ENCODE measurements at regions not wholly inside any gene's neighbourhood (a gene's known extent, or its start where the extent isn't known, plus 50 kb on each side); places are given as distances from the start of the nearest gene placed in this dataset.

GRCh38 chr4:141311246-141312204, 90.8 kb downstream of the ZNF330 start:
- Histone ChIP-seq H3K14ac (ENCODE audit: insufficient read length) (no peak overlapping the region), H3K23ac (ENCODE audit: insufficient read length) (no peak overlapping the region), H3K4ac (replicated peaks; ENCODE audit: insufficient read length, low read depth, low read length) (no peak overlapping the region), H4K91ac (replicated peaks; ENCODE audit: insufficient read length, low read length) (no peak overlapping the region), H2BK15ac (ENCODE audit: low read length) (no peak overlapping the region), H2AFZ (ENCODE audit: low read length) (no peak overlapping the region), H3K9me3 (ENCODE audit: insufficient read depth in 2 of 2, low read depth in 1 of 2, low read length in 1 of 2) (no peaks in the 10 kb centered on the region), H3K79me2 (ENCODE audit: control insufficient read depth in 1 of 2, insufficient read depth in 2 of 2, low read length in 2 of 2) (no peaks in the 10 kb centered on the region), H3K4me2 (ENCODE audit: insufficient read depth in 1 of 2, low read depth in 2 of 2, low read length in 2 of 2) (no peak overlapping the region), H4K5ac (ENCODE audit: insufficient read length, low read depth, low read length) (no peak overlapping the region), H2BK12ac (ENCODE audit: low read depth, low read length) (no peak overlapping the region), H3K36me3 (ENCODE audit: control insufficient read depth in 2 of 4, insufficient read depth in 4 of 4, low read length in 3 of 4) (no peaks in the 10 kb centered on the region; a peak in 1 of 8 replicates), H2BK5ac (ENCODE audit: low read depth, low read length) (no peak overlapping the region), H2BK120ac (replicated peaks; ENCODE audit: low read depth, low read length) (no peak overlapping the region), H2AK5ac (ENCODE audit: low read depth, low read length) (no peak overlapping the region), H2BK20ac (ENCODE audit: low read length) (no peak overlapping the region), H3K23me2 (ENCODE audit: low read depth, low read length) (no peaks in the 10 kb centered on the region), H4K8ac (ENCODE audit: extremely low read depth, insufficient read depth, low read length) (no peak overlapping the region; the same call in 1 of the 2 replicates), H3K4me3 (ENCODE audit: extremely low read depth in 1 of 4, insufficient read depth in 2 of 4, low read depth in 3 of 4, low read length in 4 of 4) (no peak overlapping the region), H3K4me1 (replicated peaks in 1 of 4; ENCODE audit: control insufficient read depth in 3 of 4, insufficient read depth in 4 of 4, low read length in 3 of 4) (no peaks in the 10 kb centered on the region), H3K18ac (ENCODE audit: extremely low read depth, low read length) (no peak overlapping the region), H4K20me1 (replicated peaks in 1 of 2; ENCODE audit: control insufficient read depth in 1 of 2, insufficient read depth in 2 of 2, low read length in 2 of 2) (no peaks in the 10 kb centered on the region), H3K79me1 (ENCODE audit: low read depth, low read length) (no peaks in the 10 kb centered on the region), H3K27me3 (replicated peaks in 1 of 4; ENCODE audit: control insufficient read depth in 3 of 4, extremely low read depth in 1 of 4, insufficient read depth in 3 of 4, low read length in 3 of 4) (no peaks in the 10 kb centered on the region), H3K27ac (ENCODE audit: low read depth, low read length) (no peak overlapping the region), H3K56ac (replicated peaks; ENCODE audit: insufficient read length, low read depth, low read length) (no peak overlapping the region), H3K9ac (replicated peaks in 1 of 4; ENCODE audit: extremely low read depth in 1 of 4, low read depth in 3 of 4, low read length in 3 of 4) (no peak overlapping the region)
- ChIA-PET POLR2A (ENCODE audit: partially characterized antibody) (no interaction called here), CTCF (ENCODE audit: partially characterized antibody) (interaction anchor here (1.2 kb wide), 1 partner anchor 11 kb away, joined by 3 read pairs; no protein-coding TSS in a partner anchor)
- 97% methylated on average over 5 of the region's 5 CpGs; no CpG with 5 or more reads in 1 of the 2 experiments for WGBS, 2 experiments (ENCODE audit: extremely low coverage in 1 of 2, insufficient coverage in 1 of 2, insufficient read length in 1 of 2, insufficient replicate concordance in 2 of 2, low coverage in 1 of 2, low lambda C conversion rate in 2 of 2, missing lambda C conversion rate in 1 of 2)
- no peak for TF ChIP-seq SAP30 (IDR thresholded peaks at IDR 0.05; ENCODE audit: insufficient read depth, insufficient replicate concordance, low read length)
- TF ChIP-seq POLR2A (IDR thresholded peaks at IDR 0.05; ENCODE audit: control extremely low read depth in 1 of 2, low read depth in 2 of 2, low read length in 2 of 2), result no peak
- TF ChIP-seq HDAC6 (IDR thresholded peaks at IDR 0.05; ENCODE audit: low read depth, low read length), result no peak
- TF ChIP-seq TCF12 (IDR thresholded peaks at IDR 0.05; ENCODE audit: low read depth, low read length), result no peak
- TF ChIP-seq EZH2 (IDR thresholded peaks at IDR 0.05; ENCODE audit: low read depth, low read length, severe bottlenecking), result no peak
- FAIRE-seq (no peak), DNase-seq (ENCODE audit: low read depth in 1 of 2, low spot score in 2 of 2) (no peak)

Data from H1 (cell line).